Upper lobe of left lung (tissue), 6 donors: ENCODE measurements at regions not wholly inside any gene's neighbourhood (a gene's known extent, or its start where the extent isn't known, plus 50 kb on each side); places are given as distances from the start of the nearest gene placed in this dataset.

Experiments
- ATAC-seq, 2 donors: fragments of 200-7000 bp; cut with Tn5 transposase; one replicate each; pipeline ENCODE4 v1.9.1; 2022; ENCODE audit warnings: mild to moderate bottlenecking in 2 of 2, moderate library complexity in 2 of 2; ENCODE audit not compliant: low FRiP score in 2 of 2
- DNase-seq, 2 donors: peaks; one replicate each; pipeline ENCODE4 v3.0.0-alpha.2; 2019 to 2020
- H3K27ac ChIP-seq, 4 donors: fragments of 200-600 bp; sonication (generic); one replicate each; pipeline ENCODE4 v1.5.1; 2016 to 2019
- H3K27me3 ChIP-seq, 4 donors: fragments of 200-600 bp; sonication (generic); one replicate each; pipeline ENCODE4 v1.5.1; 2017 to 2019
- H3K36me3 ChIP-seq, 4 donors: fragments of 200-600 bp; sonication (generic); one replicate each; pipeline ENCODE4 v1.5.1; 2016 to 2019
- H3K4me1 ChIP-seq, 4 donors: fragments of 200-600 bp; sonication (generic); one replicate each; pipeline ENCODE4 v1.5.1; 2018 to 2019
- H3K4me3 ChIP-seq, 4 donors: fragments of 200-600 bp; sonication (generic); one replicate each; pipeline ENCODE4 v1.5.1; 2017 to 2019; ENCODE audit warnings: mild to moderate bottlenecking in 2 of 4, moderate library complexity in 1 of 4
- H3K9me3 ChIP-seq, 4 donors: fragments of 200-600 bp; sonication (generic); one replicate each; pipeline ENCODE4 v1.5.1; 2018 to 2019
- EP300 ChIP-seq, 4 donors: sonication (generic); formaldehyde crosslinking; IDR thresholded peaks; one replicate each; pipeline ENCODE4 v1.5.1; 2017; ENCODE audit warnings: antibody characterized with exemption in 4 of 4, control low read depth in 2 of 4
- POLR2A ChIP-seq, 4 donors: fragments of 450-650 bp; IDR thresholded peaks; one replicate each; pipeline ENCODE4 v1.5.1; 2016 to 2017; ENCODE audit warnings: antibody characterized with exemption in 4 of 4, mild to moderate bottlenecking in 2 of 4
- POLR2AphosphoS5 ChIP-seq, 2 donors: sonication (generic); formaldehyde crosslinking; IDR thresholded peaks; one replicate each; pipeline ENCODE4 v1.5.1; 2017; ENCODE audit warnings: antibody characterized with exemption in 2 of 2
- WGBS, 2 donors: methylation state at CpG; one replicate each; pipeline ENCODE4 v1.1.5; 2017 to 2018; 5-methylcytosine and 5-hydroxymethylcytosine counted together
- TF ChIP-seq, protein P1 (sequence below), 6 experiments: fragments of 450-650 bp in 4 of 6; fragments of 200-600 bp in 2 of 6; sonication (generic) in 2 of 6; IDR thresholded peaks; one replicate each; pipeline ENCODE4 v1.5.1; 2016 to 2019; ENCODE audit warnings: antibody characterized with exemption in 6 of 6
- donor health status: DM: no; HTN: no; CAD: no; lungs with moderate emphysema.
- donor health status: DM: no; HTN: yes; CAD: no; lungs with severe emphysema.

DNA sequence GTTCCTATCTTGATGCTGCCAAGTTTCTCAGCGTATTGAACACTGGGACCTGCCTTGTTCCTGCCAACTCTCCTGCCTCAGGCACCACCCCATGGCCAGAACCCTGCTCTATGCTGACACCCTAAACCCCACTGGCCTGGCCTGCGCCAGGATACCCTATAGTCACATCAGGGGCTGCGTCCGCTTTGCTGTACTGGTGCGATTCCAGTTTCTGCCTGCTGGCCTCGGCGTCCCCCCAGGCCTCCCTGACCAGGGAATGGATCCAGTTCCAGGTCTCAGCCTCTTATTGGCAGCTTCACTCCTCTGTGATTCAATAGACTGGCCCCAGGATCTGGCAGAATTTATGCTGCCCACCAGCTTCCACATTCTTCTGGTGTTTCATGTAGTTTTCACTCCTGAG, 55.0 kb downstream of the GPR6 start:
- Histone ChIP-seq H3K36me3 (no peaks in the 10 kb centered on the region), H3K9me3 (no peaks in the 10 kb centered on the region), H3K27me3 (no peaks in the 10 kb centered on the region), H3K4me3 (no peak overlapping the region), H3K27ac (no peak overlapping the region), H3K4me1 (no peaks in the 10 kb centered on the region)
- DNase-seq (peak in 1 of 2 donors; percentile 26), ATAC-seq (no peak)
- TF ChIP-seq EP300 (IDR thresholded peaks at IDR 0.05) (no peak), POLR2AphosphoS5 (IDR thresholded peaks at IDR 0.05) (no peak), POLR2A (IDR thresholded peaks at IDR 0.05) (no peak)
- TF ChIP-seq, protein P1, sequence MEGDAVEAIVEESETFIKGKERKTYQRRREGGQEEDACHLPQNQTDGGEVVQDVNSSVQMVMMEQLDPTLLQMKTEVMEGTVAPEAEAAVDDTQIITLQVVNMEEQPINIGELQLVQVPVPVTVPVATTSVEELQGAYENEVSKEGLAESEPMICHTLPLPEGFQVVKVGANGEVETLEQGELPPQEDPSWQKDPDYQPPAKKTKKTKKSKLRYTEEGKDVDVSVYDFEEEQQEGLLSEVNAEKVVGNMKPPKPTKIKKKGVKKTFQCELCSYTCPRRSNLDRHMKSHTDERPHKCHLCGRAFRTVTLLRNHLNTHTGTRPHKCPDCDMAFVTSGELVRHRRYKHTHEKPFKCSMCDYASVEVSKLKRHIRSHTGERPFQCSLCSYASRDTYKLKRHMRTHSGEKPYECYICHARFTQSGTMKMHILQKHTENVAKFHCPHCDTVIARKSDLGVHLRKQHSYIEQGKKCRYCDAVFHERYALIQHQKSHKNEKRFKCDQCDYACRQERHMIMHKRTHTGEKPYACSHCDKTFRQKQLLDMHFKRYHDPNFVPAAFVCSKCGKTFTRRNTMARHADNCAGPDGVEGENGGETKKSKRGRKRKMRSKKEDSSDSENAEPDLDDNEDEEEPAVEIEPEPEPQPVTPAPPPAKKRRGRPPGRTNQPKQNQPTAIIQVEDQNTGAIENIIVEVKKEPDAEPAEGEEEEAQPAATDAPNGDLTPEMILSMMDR (IDR thresholded peaks at IDR 0.05): no peak
- WGBS, 2 donors: 93 to 95% methylated on average over 7 of the region's 7 CpGs

DNA sequence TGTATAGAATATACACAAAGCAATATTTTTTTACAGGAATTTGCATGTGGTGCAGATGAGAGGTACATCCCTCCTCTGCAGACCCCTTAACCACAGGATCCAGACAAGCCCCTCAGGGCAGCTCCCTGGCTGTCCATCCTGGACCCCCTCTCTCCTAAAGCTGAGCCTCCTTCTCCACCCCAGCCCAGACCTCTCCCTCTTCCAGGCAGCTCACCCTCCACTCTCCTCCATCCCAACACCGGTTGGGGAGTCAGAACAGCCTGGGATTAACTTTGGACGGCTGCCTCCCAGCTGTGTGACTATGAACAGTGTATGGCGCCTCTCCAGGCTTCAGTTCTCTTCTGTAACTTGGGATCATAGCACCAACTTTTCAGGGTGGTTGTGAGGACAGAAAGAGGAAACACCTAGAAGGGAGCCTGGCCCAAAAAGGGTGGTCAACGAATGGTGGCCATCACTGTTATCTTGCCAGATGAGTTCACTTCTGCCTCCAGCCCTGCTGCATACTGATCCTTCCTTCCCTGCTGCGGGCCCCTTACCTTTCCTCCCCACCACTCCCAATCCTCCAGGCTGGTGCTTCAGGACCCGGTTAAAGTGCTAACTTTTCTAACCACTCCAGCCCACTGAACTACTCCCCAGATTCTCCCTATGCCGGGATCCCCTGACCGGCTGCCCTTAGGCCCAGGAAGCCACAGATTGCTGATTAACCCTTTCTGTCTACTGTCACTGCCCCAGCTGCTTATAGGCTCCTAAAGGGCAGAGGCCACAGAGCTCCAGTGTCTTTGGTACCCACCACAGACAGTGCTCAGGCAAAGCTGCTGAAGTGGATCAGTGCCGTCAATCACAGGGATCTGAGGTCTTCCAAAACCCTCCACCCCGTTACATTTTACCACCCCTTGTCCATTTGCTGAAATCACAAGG, 55.9 kb downstream of the GPR6 start:
- TF ChIP-seq POLR2A (IDR thresholded peaks at IDR 0.05): no peak
- no peak for TF ChIP-seq EP300 (IDR thresholded peaks at IDR 0.05)
- TF ChIP-seq POLR2AphosphoS5 (IDR thresholded peaks at IDR 0.05): no peak
- TF ChIP-seq, protein P1 (IDR thresholded peaks at IDR 0.05): no peak
- peaks cover 0 to 1% (median 0%) of the 10 kb centered on the region in 4 donors for H3K4me1 ChIP-seq
- H3K27me3 ChIP-seq: no peaks in the 10 kb centered on the region
- 78 to 83% methylated on average over 10 of the region's 10 CpGs for WGBS, 2 donors
- H3K9me3 ChIP-seq: no peaks in the 10 kb centered on the region
- ATAC-seq (peak in 1 of 2 donors; percentile 42), DNase-seq (no peak)
- H3K4me3 ChIP-seq: no peak overlapping the region
- no peak overlapping the region for H3K27ac ChIP-seq
- H3K36me3 ChIP-seq: no peaks in the 10 kb centered on the region

DNA sequence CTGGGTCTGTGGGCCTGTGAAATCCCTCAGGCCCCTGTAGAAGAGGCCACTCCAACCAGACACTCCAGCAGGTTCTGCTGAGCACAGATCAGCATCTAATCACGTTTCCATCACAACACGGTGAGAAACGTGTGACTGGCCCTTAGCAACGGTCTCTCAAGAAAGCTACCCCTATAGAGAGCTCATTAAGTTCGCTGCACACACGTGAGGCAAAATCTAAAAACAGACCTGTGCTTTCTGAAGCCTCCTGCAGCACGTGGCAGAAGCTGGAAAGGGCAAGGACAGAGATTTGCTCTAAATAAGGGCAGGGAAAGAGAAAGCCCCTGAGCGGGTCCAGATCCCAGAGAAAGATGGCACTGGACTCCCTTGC, 56.5 kb downstream of the GPR6 start:
- Histone ChIP-seq H3K27me3 (no peaks in the 10 kb centered on the region), H3K36me3 (no peaks in the 10 kb centered on the region), H3K27ac (no peak overlapping the region), H3K4me3 (no peak overlapping the region), H3K4me1 (peaks cover 0 to 8% (median 5%) of the 10 kb centered on the region in 4 donors), H3K9me3 (no peaks in the 10 kb centered on the region)
- no peak for TF ChIP-seq EP300 (IDR thresholded peaks at IDR 0.05)
- no peak for TF ChIP-seq POLR2AphosphoS5 (IDR thresholded peaks at IDR 0.05)
- TF ChIP-seq POLR2A (IDR thresholded peaks at IDR 0.05): no peak
- TF ChIP-seq, protein P1 (IDR thresholded peaks at IDR 0.05): no peak
- WGBS, 2 donors: 71 to 82% methylated on average over 8 of the region's 8 CpGs
- ATAC-seq: no peak
- no peak for DNase-seq

DNA sequence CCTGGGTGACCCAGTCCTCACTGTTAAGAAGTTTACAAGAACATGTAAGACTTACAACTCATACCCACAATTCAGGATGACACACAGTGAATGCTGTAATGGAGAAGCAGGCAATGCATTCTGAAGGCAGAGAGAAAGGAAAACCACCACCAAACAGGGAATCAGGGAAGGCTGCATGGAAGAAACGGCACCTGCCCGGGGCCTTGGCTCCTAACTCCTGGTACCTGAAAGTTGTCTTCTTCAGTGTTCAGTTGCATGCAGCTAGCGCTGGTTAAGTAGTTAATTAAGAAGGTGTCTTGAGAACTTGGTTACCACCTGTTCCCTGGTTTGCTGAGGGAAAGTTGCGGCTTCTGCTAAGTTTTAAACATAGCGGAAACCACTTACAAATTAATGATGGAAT, 57.2 kb downstream of the GPR6 start:
- Histone ChIP-seq H3K9me3 (no peaks in the 10 kb centered on the region), H3K27me3 (no peaks in the 10 kb centered on the region), H3K4me3 (no peak overlapping the region), H3K36me3 (no peaks in the 10 kb centered on the region), H3K4me1 (peaks cover 3 to 12% (median 8%) of the 10 kb centered on the region in 4 donors), H3K27ac (no peak overlapping the region)
- ATAC-seq (no peak), DNase-seq (no peak)
- TF ChIP-seq, protein P1 (IDR thresholded peaks at IDR 0.05): no peak
- TF ChIP-seq POLR2A (IDR thresholded peaks at IDR 0.05): no peak
- TF ChIP-seq POLR2AphosphoS5 (IDR thresholded peaks at IDR 0.05): no peak
- no peak for TF ChIP-seq EP300 (IDR thresholded peaks at IDR 0.05)
- 89 to 99% methylated on average over 5 of the region's 5 CpGs for WGBS, 2 donors
